Gastrocnemius medialis (tissue), 4 donors: ENCODE measurements at regions not wholly inside any gene's neighbourhood (a gene's known extent, or its start where the extent isn't known, plus 50 kb on each side); places are given as distances from the start of the nearest gene placed in this dataset.

Experiments used
- ATAC-seq, 2 donors: fragments of 150-250 bp; one replicate each; pipeline ENCODE4 v1.9.1; 2016
- DNase-seq, 2 donors: peaks; one replicate each; pipeline ENCODE4 v3.0.0-alpha.2; 2019
- H3K27ac ChIP-seq, 4 donors: fragments of 200-600 bp; sonication (generic); 1 replicate in 1 of 4; 2 replicates in 3 of 4; pipeline ENCODE4 v1.5.1; 2016 to 2018; ENCODE audit warnings: mild to moderate bottlenecking in 2 of 4, moderate library complexity in 1 of 4
- H3K27me3 ChIP-seq, 3 donors: fragments of 200-600 bp; sonication (generic) in 2 of 3; 1 replicate in 1 of 3; 2 replicates in 2 of 3; pipeline versions ENCODE4 v1.5.1 to v1.6.0; 2016 to 2019; ENCODE audit warnings: mild to moderate bottlenecking in 1 of 3, moderate library complexity in 1 of 3
- H3K36me3 ChIP-seq, 2 donors: fragments of 200-600 bp; sonication (generic) in 1 of 2; one replicate each; pipeline ENCODE4 v1.5.1; 2017 to 2018
- H3K4me1 ChIP-seq, 2 donors: fragments of 200-600 bp; sonication (generic) in 1 of 2; one replicate each; pipeline ENCODE4 v1.5.1; 2016 to 2017; ENCODE audit warnings: mild to moderate bottlenecking in 2 of 2
- H3K4me3 ChIP-seq, 4 donors: fragments of 200-600 bp; sonication (generic) in 3 of 4; 1 replicate in 1 of 4; 2 replicates in 3 of 4; pipeline ENCODE4 v1.5.1; 2016 to 2019; ENCODE audit warnings: mild to moderate bottlenecking in 2 of 4
- H3K9me3 ChIP-seq, 3 donors: fragments of 200-600 bp; sonication (generic) in 2 of 3; 1 replicate in 1 of 3; 2 replicates in 2 of 3; pipeline ENCODE4 v1.5.1; 2016 to 2019
- CTCF ChIP-seq, 5 experiments: fragments of 450-650 bp in 3 of 5; fragments of 200-600 bp in 2 of 5; sonication (generic) in 2 of 5; IDR thresholded peaks in 4 of 5; conservative IDR thresholded peaks in 1 of 5; 1 replicate in 4 of 5; 2 replicates in 1 of 5; pipeline ENCODE4 v1.5.1; 2016 to 2019; ENCODE audit warnings: antibody characterized with exemption in 5 of 5, mild to moderate bottlenecking in 3 of 5, moderate library complexity in 3 of 5
- POLR2A ChIP-seq, 2 donors: fragments of 450-650 bp; IDR thresholded peaks; one replicate each; pipeline ENCODE4 v1.6.1; 2017; ENCODE audit warnings: antibody characterized with exemption in 2 of 2, mild to moderate bottlenecking in 2 of 2, moderate library complexity in 2 of 2
- in situ Hi-C, 4 donors: fragments of 200-750 bp; cut with MboI; loops; one replicate each; pipeline versions ENCODE4 v1.15.0 to v1.8.0; 2017; ENCODE audit warnings: low sequenced_read_pairs in 4 of 4
- intact Hi-C: fragments of 100-400 bp; cut with DNase I; formaldehyde crosslinking; loops from one replicate; pipeline ENCODE4 v1.15.1; 2023; ENCODE audit warnings: low total_unique reads

GRCh38 chr16:11437069-11437468 is 91.8 kb downstream of the RMI2 start:
- in situ Hi-C loops (no loop called here), intact Hi-C loops (no loop called here)
- ATAC-seq (no peak), DNase-seq (no peak)
- Histone ChIP-seq H3K27me3 (no peaks in the 10 kb centered on the region), H3K9me3 (peaks cover 0 to 4% (median 0%) of the 10 kb centered on the region in 3 donors), H3K4me1 (no peaks in the 10 kb centered on the region), H3K4me3 (no peak overlapping the region), H3K36me3 (no peaks in the 10 kb centered on the region), H3K27ac (no peak overlapping the region)
- TF ChIP-seq POLR2A (IDR thresholded peaks at IDR 0.05), result no peak
- TF ChIP-seq CTCF (IDR thresholded peaks at IDR 0.05 in 4 of 5, conservative IDR thresholded peaks at IDR 0.05 in 1 of 5), result no peak

GRCh38 chr16:11439790-11440656 is 94.8 kb downstream of the RMI2 start:
- intact Hi-C loops (no loop called here), in situ Hi-C loops (no loop called here)
- Histone ChIP-seq H3K27ac (no peak overlapping the region), H3K4me3 (no peak overlapping the region), H3K27me3 (no peaks in the 10 kb centered on the region), H3K9me3 (peaks cover 0 to 4% (median 0%) of the 10 kb centered on the region in 3 donors), H3K4me1 (no peaks in the 10 kb centered on the region), H3K36me3 (no peaks in the 10 kb centered on the region)
- TF ChIP-seq CTCF (IDR thresholded peaks at IDR 0.05 in 4 of 5, conservative IDR thresholded peaks at IDR 0.05 in 1 of 5) (no peak), POLR2A (IDR thresholded peaks at IDR 0.05) (no peak)
- ATAC-seq (no peak), DNase-seq (no peak)

GRCh38 chr16:11440657-11441012 is 95.4 kb downstream of the RMI2 start:
- intact Hi-C loops (no loop called here), in situ Hi-C loops (no loop called here)
- Histone ChIP-seq H3K4me3 (no peak overlapping the region), H3K9me3 (peaks cover 0 to 4% (median 0%) of the 10 kb centered on the region in 3 donors), H3K27me3 (no peaks in the 10 kb centered on the region), H3K27ac (no peak overlapping the region), H3K4me1 (no peaks in the 10 kb centered on the region), H3K36me3 (no peaks in the 10 kb centered on the region)
- ATAC-seq (no peak), DNase-seq (no peak)
- TF ChIP-seq POLR2A (IDR thresholded peaks at IDR 0.05), result no peak
- no peak for TF ChIP-seq CTCF (IDR thresholded peaks at IDR 0.05 in 4 of 5, conservative IDR thresholded peaks at IDR 0.05 in 1 of 5)

GRCh38 chr16:11445486-11445885 is 100.2 kb downstream of the RMI2 start:
- no peaks in the 10 kb centered on the region for H3K27me3 ChIP-seq
- TF ChIP-seq POLR2A (IDR thresholded peaks at IDR 0.05), result no peak
- no peak for TF ChIP-seq CTCF (IDR thresholded peaks at IDR 0.05 in 4 of 5, conservative IDR thresholded peaks at IDR 0.05 in 1 of 5)
- intact Hi-C loops (no loop called here), in situ Hi-C loops (no loop called here)
- no peaks in the 10 kb centered on the region for H3K4me1 ChIP-seq
- H3K4me3 ChIP-seq, result no peak overlapping the region
- ATAC-seq (no peak), DNase-seq (no peak)
- no peaks in the 10 kb centered on the region for H3K9me3 ChIP-seq
- no peak overlapping the region for H3K27ac ChIP-seq
- H3K36me3 ChIP-seq, result no peaks in the 10 kb centered on the region
